ENCODE measurements at regions not wholly inside any gene's neighbourhood (a gene's known extent, or its start where the extent isn't known, plus 50 kb on each side); places are given as distances from the start of the nearest gene placed in this dataset.

GRCh38 chr7:106606120-106606519 lies 54.8 kb downstream of the CCDC71L start:
- DNase-seq: no peak

- no peak for DNase-seq
Observed at GRCh38 chr7:106604971-106605370, 56.0 kb downstream of the CCDC71L start.

- no peak for DNase-seq
Observed at GRCh38 chr7:106604303-106604924, 56.5 kb downstream of the CCDC71L start.

GRCh38 chr7:106603346-106603745 lies 57.6 kb downstream of the CCDC71L start:
- DNase-seq: peak; percentile 92

GRCh38 chr7:106602062-106602461 lies 58.9 kb downstream of the CCDC71L start:
- DNase-seq: no peak

GRCh38 chr7:106600569-106601373 lies 60.2 kb downstream of the CCDC71L start:
- no peak for DNase-seq

- peak; percentile 74 for DNase-seq
Observed at GRCh38 chr7:106599343-106599698, 61.6 kb downstream of the CCDC71L start.

GRCh38 chr7:106598663-106599342 lies 62.2 kb downstream of the CCDC71L start:
- peak; percentile 42 for DNase-seq

GRCh38 chr7:106597751-106598546 lies 63.0 kb downstream of the CCDC71L start:
- DNase-seq: no peak

- no peak for DNase-seq
Observed at GRCh38 chr7:106597014-106597413, 63.9 kb downstream of the CCDC71L start.

GRCh38 chr7:106595922-106596321 lies 65.0 kb downstream of the CCDC71L start:
- no peak for DNase-seq

- DNase-seq: no peak
Observed at GRCh38 chr7:106593028-106593417, 67.9 kb downstream of the CCDC71L start.

- DNase-seq: no peak
Observed at GRCh38 chr7:106592282-106593027, 68.5 kb downstream of the CCDC71L start.

GRCh38 chr7:106591146-106591545 lies 69.8 kb downstream of the CCDC71L start:
- no peak for DNase-seq

- no peak for DNase-seq
Observed at GRCh38 chr7:106590209-106590816, 70.6 kb downstream of the CCDC71L start.

- DNase-seq: no peak
Observed at GRCh38 chr7:106589198-106589879, 71.6 kb downstream of the CCDC71L start.

- DNase-seq: no peak
Observed at GRCh38 chr7:106588422-106589197, 72.3 kb downstream of the CCDC71L start.

GRCh38 chr7:106584914-106585759 lies 75.8 kb downstream of the CCDC71L start:
- DNase-seq: no peak

Measured in NCI-H526 treated with DMSO at 0.1 percent for 48 hours (cell line).